GM12878 (cell line): ENCODE measurements at regions not wholly inside any gene's neighbourhood (a gene's known extent, or its start where the extent isn't known, plus 50 kb on each side); places are given as distances from the start of the nearest gene placed in this dataset.

Experiments
- ATAC-seq: fragments of 200-7000 bp; cut with Tn5 transposase; 3 replicates; pipeline ENCODE4 v1.9.1; 2020; ENCODE audit warnings: mild to moderate bottlenecking, moderate library complexity
- BruUV-seq: library from RNA; stranded (reverse); fragments of 400-500 nt; replicated peaks from 2 replicates; lab custom pipeline; 2021; lab: Mats Ljungman, UMichigan
- CTCF ChIA-PET: fragments of 300-600 bp; sonication (Branson Sonifier 250); formaldehyde crosslinking; extraction: SDS; loops from one replicate; lab custom pipeline; 2021; ENCODE audit warnings: inconsistent platforms; lab: Yijun Ruan, JAX
- POLR2A ChIA-PET: fragments of 350-600 bp; formaldehyde crosslinking; extraction: SDS; loops from one replicate; lab custom pipeline; 2021; ENCODE audit warnings: inconsistent platforms; lab: Charles Lee
- RAD21 ChIA-PET: fragments of 300-600 bp; sonication (Branson Sonifier 250); formaldehyde crosslinking; loops from one replicate; lab custom pipeline; 2023; ENCODE audit warnings: antibody characterized with exemption; ENCODE audit not compliant: unreplicated experiment; lab: Charles Lee
- SMC1A ChIA-PET: fragments of 300-600 bp; sonication (Branson Sonifier 250); formaldehyde crosslinking; loops from one replicate; lab custom pipeline; 2023; ENCODE audit not compliant: unreplicated experiment, uncharacterized antibody; lab: Charles Lee
- DNase-seq: peaks from one replicate; pipeline ENCODE4 v3.0.0-alpha.2; 2011; ENCODE audit warnings: low read depth, low spot score
- FAIRE-seq: peaks from 3 replicates; lab custom pipeline; 2011; peaks lifted over from hg19 to GRCh38; lab: Jason Lieb, UNC
- H2AFZ ChIP-seq: 2 replicates; pipeline ENCODE4 v1.6.0; 2011; ENCODE audit warnings: low read depth, low read length, control low read depth; ENCODE audit not compliant: control insufficient read depth
- H3K27ac ChIP-seq: 2 replicates; pipeline ENCODE4 v1.5.1; 2011; ENCODE audit warnings: control low read depth; ENCODE audit not compliant: control insufficient read depth, insufficient read depth
- H3K27me3 ChIP-seq, 2 experiments: replicated peaks in 1 of 2; 2 replicates each; pipeline versions ENCODE4 v1.6.0 to v1.6.1; 2011; ENCODE audit warnings: low read length in 1 of 2; ENCODE audit not compliant: control insufficient read depth in 2 of 2, insufficient read depth in 2 of 2
- H3K36me3 ChIP-seq, 2 experiments: 2 replicates each; pipeline ENCODE4 v1.5.1; 2011; ENCODE audit warnings: low read length in 1 of 2; ENCODE audit not compliant: control insufficient read depth in 2 of 2, insufficient read depth in 2 of 2
- H3K4me1 ChIP-seq: 2 replicates; pipeline ENCODE4 v1.6.1; 2011; ENCODE audit warnings: mild to moderate bottlenecking, low read length, moderate library complexity, mixed read lengths; ENCODE audit not compliant: control insufficient read depth, insufficient read depth
- H3K4me2 ChIP-seq: 2 replicates; pipeline ENCODE4 v1.6.0; 2011; ENCODE audit warnings: control low read depth; ENCODE audit not compliant: control insufficient read depth, insufficient read depth
- H3K4me3 ChIP-seq: fragments of 200-600 bp; sonication (generic); 2 replicates; pipeline ENCODE4 v1.5.1; 2016
- H3K79me2 ChIP-seq: 2 replicates; pipeline ENCODE4 v1.6.0; 2011; ENCODE audit warnings: low read length; ENCODE audit not compliant: control insufficient read depth, insufficient read depth
- H3K9ac ChIP-seq: 2 replicates; pipeline ENCODE4 v1.8.0; 2011; ENCODE audit warnings: low read length, control low read depth, mixed read lengths; ENCODE audit not compliant: control insufficient read depth, insufficient read depth
- H3K9me3 ChIP-seq: replicated peaks from 3 replicates; pipeline ENCODE4 v1.5.1; 2011; ENCODE audit warnings: mild to moderate bottlenecking, low read length; ENCODE audit not compliant: control insufficient read depth, insufficient read depth
- H4K20me1 ChIP-seq: 2 replicates; pipeline ENCODE4 v1.6.0; 2011; ENCODE audit not compliant: control insufficient read depth, insufficient read depth
- BRCA1 ChIP-seq: IDR thresholded peaks from 2 replicates; pipeline ENCODE4 v1.6.1; 2011; ENCODE audit warnings: low read depth, low read length, improper control_type of control experiment
- CBFB ChIP-seq: IDR thresholded peaks from 2 replicates; pipeline ENCODE4 v1.6.1; 2016; ENCODE audit warnings: antibody characterized with exemption, low read depth
- ESRRA ChIP-seq: IDR thresholded peaks from 2 replicates; pipeline ENCODE4 v1.6.1; 2012; ENCODE audit warnings: mild to moderate bottlenecking, low read length, improper control_type of control experiment
- KDM1A ChIP-seq: fragments of 200-600 bp; sonication (generic); IDR thresholded peaks from 2 replicates; pipeline ENCODE4 v1.6.1; 2016; ENCODE audit warnings: borderline replicate concordance
- MEF2A ChIP-seq: IDR thresholded peaks from 2 replicates; pipeline ENCODE4 v1.6.1; 2011; ENCODE audit warnings: low read depth, mild to moderate bottlenecking, low read length, moderate library complexity; ENCODE audit not compliant: insufficient read depth
- NFIC ChIP-seq: IDR thresholded peaks from 2 replicates; pipeline ENCODE4 v1.6.1; 2012; ENCODE audit warnings: low read depth, mild to moderate bottlenecking, inconsistent platforms, low read length, moderate library complexity
- NFYA ChIP-seq: IDR thresholded peaks from 2 replicates; pipeline ENCODE4 v1.6.1; 2011; ENCODE audit warnings: low read depth, mild to moderate bottlenecking, low read length, improper control_type of control experiment, borderline replicate concordance
- POLR2AphosphoS2 ChIP-seq: IDR thresholded peaks from 2 replicates; pipeline ENCODE4 v1.6.1; 2011; ENCODE audit warnings: low read depth, mild to moderate bottlenecking, low read length, improper control_type of control experiment, moderate library complexity
- POU2F2 ChIP-seq: IDR thresholded peaks from 3 replicates; pipeline ENCODE4 v1.6.1; 2011; ENCODE audit warnings: low read depth, mild to moderate bottlenecking, low read length, borderline replicate concordance
- SMC3 ChIP-seq: IDR thresholded peaks from 2 replicates; pipeline ENCODE4 v1.6.1; 2011; ENCODE audit warnings: low read length, improper control_type of control experiment, borderline replicate concordance
- ZBED1 ChIP-seq: IDR thresholded peaks from 2 replicates; pipeline ENCODE4 v1.6.1; 2016; ENCODE audit warnings: borderline replicate concordance
- WGBS: methylation state at CpG from one replicate; pipeline ENCODE4 v1.1.6; 2016; ENCODE audit warnings: low lambda C conversion rate; ENCODE audit not compliant: insufficient replicate concordance, insufficient coverage; ENCODE audit errors: missing lambda C conversion rate; 5-methylcytosine and 5-hydroxymethylcytosine counted together
- in situ Hi-C: fragments of 300-500 bp; cut with MboI; formaldehyde crosslinking; loops from 9 replicates; pipeline ENCODE4 v1.14.3; 2018; ENCODE audit warnings: mixed read lengths
- intact Hi-C: fragments of 100-400 bp; cut with micrococcal nuclease; formaldehyde crosslinking; loops from one replicate; pipeline ENCODE4 v1.14.2; 2022; ENCODE audit not compliant: unreplicated experiment
- TF ChIP-seq, protein P1 (sequence below): fragments of 450-650 bp; IDR thresholded peaks from 2 replicates; pipeline ENCODE4 v1.6.1; 2017; ENCODE audit warnings: mild to moderate bottlenecking, moderate library complexity
- TF ChIP-seq, protein P2 (sequence below): IDR thresholded peaks from 2 replicates; pipeline ENCODE4 v1.6.1; 2012; ENCODE audit warnings: low read length, inconsistent platforms
- TF ChIP-seq, protein P3 (sequence below): fragments of 450-650 bp; IDR thresholded peaks from 2 replicates; pipeline ENCODE4 v1.6.1; 2016; ENCODE audit warnings: mild to moderate bottlenecking, moderate library complexity, borderline replicate concordance

DNA sequence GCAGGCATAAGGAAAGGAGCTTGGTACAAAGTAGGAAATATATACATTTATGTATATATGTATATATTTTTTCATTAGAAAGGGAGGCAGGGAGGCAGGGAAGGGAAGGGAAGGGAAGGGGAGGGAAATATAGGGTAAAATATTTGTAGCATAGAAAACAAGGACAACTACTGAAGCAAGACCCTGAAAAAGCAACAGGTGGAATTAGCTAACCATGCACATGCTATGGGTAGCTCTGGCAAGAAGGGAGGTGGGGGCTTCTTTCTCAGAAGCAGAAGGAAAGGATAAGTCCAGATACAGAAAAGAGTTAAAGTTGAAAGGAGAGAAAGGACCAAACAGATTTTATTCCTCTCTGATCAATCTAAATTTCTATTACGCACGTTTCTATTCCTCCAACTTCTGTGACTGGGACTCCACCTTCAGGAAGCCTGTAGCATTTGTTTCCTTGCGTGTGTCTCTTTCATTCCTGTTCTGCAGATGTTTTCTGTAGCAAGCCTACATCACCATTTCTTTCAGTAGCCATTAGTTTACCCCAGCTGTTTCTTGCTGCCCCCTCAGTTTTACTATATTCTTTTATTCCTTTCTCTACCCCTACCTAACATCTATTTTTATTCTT lies 82.9 kb downstream of the OR13H1 start (continued):
- TF ChIP-seq BRCA1: no peak
- TF ChIP-seq NFYA: no peak
- TF ChIP-seq SMC3: no peak
- no peak for TF ChIP-seq ZBED1
- TF ChIP-seq ESRRA: no peak

DNA sequence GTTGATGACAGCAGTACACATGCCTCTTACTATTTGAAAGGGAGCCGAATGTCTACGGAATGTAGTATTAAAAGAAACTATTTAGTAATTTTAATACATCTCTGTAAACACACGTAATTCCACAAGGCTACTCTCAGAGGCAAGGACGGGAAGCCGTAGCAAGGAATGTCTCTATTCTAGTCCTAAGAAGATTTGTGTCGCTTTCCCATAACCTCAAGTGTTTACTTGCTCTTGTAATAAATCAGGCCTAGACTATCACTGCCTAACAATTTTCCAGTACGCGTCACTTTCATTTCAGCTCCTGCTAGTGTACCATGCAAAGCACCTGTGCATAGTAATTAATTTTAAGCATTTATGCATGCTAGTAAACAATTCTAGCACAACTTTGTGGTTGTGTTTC lies 86.7 kb downstream of the OR13H1 start:
- no peak overlapping the region for H3K4me3 ChIP-seq
- BruUV-seq: no TSS peak
- H4K20me1 ChIP-seq: no peaks in the 10 kb centered on the region
- RAD21 ChIA-PET: no interaction called here
- intact Hi-C loops: loop anchor here (5.0 to 10.0 kb wide), 2 partner anchors 576 to 638 kb away; partner anchors contain the start of gene ARHGAP36
- in situ Hi-C loops: loop anchor here (5.0 kb wide), 1 partner anchor 653 kb away; no protein-coding TSS in a partner anchor
- H2AFZ ChIP-seq: no peak overlapping the region
- POLR2A ChIA-PET: no interaction called here
- H3K27ac ChIP-seq: no peak overlapping the region
- SMC1A ChIA-PET: no interaction called here
- H3K27me3 ChIP-seq: no peaks in the 10 kb centered on the region
- CTCF ChIA-PET: no interaction called here
- H3K9me3 ChIP-seq: no peaks in the 10 kb centered on the region
- no peaks in the 10 kb centered on the region for H3K36me3 ChIP-seq
- DNase-seq (no peak), FAIRE-seq (no peak), ATAC-seq (no peak)
- H3K9ac ChIP-seq: no peak overlapping the region
- H3K4me1 ChIP-seq: no peaks in the 10 kb centered on the region
- H3K4me2 ChIP-seq: no peak overlapping the region
- no peaks in the 10 kb centered on the region for H3K79me2 ChIP-seq
- WGBS: 45% methylated on average over 8 of the region's 8 CpGs
- TF ChIP-seq MEF2A: no peak
- TF ChIP-seq, protein P1, sequence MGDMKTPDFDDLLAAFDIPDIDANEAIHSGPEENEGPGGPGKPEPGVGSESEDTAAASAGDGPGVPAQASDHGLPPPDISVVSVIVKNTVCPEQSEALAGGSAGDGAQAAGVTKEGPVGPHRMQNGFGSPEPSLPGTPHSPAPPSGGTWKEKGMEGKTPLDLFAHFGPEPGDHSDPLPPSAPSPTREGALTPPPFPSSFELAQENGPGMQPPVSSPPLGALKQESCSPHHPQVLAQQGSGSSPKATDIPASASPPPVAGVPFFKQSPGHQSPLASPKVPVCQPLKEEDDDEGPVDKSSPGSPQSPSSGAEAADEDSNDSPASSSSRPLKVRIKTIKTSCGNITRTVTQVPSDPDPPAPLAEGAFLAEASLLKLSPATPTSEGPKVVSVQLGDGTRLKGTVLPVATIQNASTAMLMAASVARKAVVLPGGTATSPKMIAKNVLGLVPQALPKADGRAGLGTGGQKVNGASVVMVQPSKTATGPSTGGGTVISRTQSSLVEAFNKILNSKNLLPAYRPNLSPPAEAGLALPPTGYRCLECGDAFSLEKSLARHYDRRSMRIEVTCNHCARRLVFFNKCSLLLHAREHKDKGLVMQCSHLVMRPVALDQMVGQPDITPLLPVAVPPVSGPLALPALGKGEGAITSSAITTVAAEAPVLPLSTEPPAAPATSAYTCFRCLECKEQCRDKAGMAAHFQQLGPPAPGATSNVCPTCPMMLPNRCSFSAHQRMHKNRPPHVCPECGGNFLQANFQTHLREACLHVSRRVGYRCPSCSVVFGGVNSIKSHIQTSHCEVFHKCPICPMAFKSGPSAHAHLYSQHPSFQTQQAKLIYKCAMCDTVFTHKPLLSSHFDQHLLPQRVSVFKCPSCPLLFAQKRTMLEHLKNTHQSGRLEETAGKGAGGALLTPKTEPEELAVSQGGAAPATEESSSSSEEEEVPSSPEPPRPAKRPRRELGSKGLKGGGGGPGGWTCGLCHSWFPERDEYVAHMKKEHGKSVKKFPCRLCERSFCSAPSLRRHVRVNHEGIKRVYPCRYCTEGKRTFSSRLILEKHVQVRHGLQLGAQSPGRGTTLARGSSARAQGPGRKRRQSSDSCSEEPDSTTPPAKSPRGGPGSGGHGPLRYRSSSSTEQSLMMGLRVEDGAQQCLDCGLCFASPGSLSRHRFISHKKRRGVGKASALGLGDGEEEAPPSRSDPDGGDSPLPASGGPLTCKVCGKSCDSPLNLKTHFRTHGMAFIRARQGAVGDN: no peak
- TF ChIP-seq POU2F2: no peak
- TF ChIP-seq, protein P2, sequence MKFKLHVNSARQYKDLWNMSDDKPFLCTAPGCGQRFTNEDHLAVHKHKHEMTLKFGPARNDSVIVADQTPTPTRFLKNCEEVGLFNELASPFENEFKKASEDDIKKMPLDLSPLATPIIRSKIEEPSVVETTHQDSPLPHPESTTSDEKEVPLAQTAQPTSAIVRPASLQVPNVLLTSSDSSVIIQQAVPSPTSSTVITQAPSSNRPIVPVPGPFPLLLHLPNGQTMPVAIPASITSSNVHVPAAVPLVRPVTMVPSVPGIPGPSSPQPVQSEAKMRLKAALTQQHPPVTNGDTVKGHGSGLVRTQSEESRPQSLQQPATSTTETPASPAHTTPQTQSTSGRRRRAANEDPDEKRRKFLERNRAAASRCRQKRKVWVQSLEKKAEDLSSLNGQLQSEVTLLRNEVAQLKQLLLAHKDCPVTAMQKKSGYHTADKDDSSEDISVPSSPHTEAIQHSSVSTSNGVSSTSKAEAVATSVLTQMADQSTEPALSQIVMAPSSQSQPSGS: no peak
- no peak for TF ChIP-seq POLR2AphosphoS2
- no peak for TF ChIP-seq NFIC
- no peak for TF ChIP-seq CBFB
- TF ChIP-seq, protein P3, sequence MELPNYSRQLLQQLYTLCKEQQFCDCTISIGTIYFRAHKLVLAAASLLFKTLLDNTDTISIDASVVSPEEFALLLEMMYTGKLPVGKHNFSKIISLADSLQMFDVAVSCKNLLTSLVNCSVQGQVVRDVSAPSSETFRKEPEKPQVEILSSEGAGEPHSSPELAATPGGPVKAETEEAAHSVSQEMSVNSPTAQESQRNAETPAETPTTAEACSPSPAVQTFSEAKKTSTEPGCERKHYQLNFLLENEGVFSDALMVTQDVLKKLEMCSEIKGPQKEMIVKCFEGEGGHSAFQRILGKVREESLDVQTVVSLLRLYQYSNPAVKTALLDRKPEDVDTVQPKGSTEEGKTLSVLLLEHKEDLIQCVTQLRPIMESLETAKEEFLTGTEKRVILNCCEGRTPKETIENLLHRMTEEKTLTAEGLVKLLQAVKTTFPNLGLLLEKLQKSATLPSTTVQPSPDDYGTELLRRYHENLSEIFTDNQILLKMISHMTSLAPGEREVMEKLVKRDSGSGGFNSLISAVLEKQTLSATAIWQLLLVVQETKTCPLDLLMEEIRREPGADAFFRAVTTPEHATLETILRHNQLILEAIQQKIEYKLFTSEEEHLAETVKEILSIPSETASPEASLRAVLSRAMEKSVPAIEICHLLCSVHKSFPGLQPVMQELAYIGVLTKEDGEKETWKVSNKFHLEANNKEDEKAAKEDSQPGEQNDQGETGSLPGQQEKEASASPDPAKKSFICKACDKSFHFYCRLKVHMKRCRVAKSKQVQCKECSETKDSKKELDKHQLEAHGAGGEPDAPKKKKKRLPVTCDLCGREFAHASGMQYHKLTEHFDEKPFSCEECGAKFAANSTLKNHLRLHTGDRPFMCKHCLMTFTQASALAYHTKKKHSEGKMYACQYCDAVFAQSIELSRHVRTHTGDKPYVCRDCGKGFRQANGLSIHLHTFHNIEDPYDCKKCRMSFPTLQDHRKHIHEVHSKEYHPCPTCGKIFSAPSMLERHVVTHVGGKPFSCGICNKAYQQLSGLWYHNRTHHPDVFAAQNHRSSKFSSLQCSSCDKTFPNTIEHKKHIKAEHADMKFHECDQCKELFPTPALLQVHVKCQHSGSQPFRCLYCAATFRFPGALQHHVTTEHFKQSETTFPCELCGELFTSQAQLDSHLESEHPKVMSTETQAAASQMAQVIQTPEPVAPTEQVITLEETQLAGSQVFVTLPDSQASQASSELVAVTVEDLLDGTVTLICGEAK: no peak
- no peak for TF ChIP-seq KDM1A
